DOHH2 (cell line): ENCODE measurements at regions not wholly inside any gene's neighbourhood (a gene's known extent, or its start where the extent isn't known, plus 50 kb on each side); places are given as distances from the start of the nearest gene placed in this dataset.

ENCODE experiments used
- H3F3A ChIP-seq: fragments of 200-600 bp; sonication (generic), shearing (Covaris generic); 2 replicates; pipeline ENCODE4 v1.6.0; 2016; ENCODE audit warnings: antibody characterized with exemption, mild to moderate bottlenecking; ENCODE audit not compliant: control insufficient read depth, insufficient read depth
- H3K27ac ChIP-seq: fragments of 200-600 bp; sonication (generic); 2 replicates; pipeline ENCODE4 v1.5.1; 2014; ENCODE audit warnings: low read depth, mild to moderate bottlenecking, low read length, moderate library complexity
- H3K27me3 ChIP-seq: fragments of 200-600 bp; sonication (generic); 2 replicates; pipeline ENCODE4 v1.6.1; 2014; ENCODE audit warnings: mild to moderate bottlenecking, low read length, mixed read lengths; ENCODE audit not compliant: control insufficient read depth
- H3K36me3 ChIP-seq: fragments of 200-600 bp; sonication (generic); 2 replicates; pipeline ENCODE4 v1.6.1; 2014; ENCODE audit warnings: mild to moderate bottlenecking, low read length, moderate library complexity, mixed read lengths; ENCODE audit not compliant: control insufficient read depth
- H3K4me1 ChIP-seq: fragments of 200-600 bp; sonication (generic); 2 replicates; pipeline ENCODE4 v1.6.1; 2014; ENCODE audit warnings: mild to moderate bottlenecking, low read length, mixed read lengths; ENCODE audit not compliant: control insufficient read depth
- H3K4me2 ChIP-seq: fragments of 200-600 bp; sonication (generic); 2 replicates; pipeline ENCODE4 v1.6.0; 2014; ENCODE audit warnings: mild to moderate bottlenecking, low read length, moderate library complexity
- H3K4me3 ChIP-seq: fragments of 200-600 bp; sonication (generic); 2 replicates; pipeline ENCODE4 v1.5.1; 2014; ENCODE audit warnings: mild to moderate bottlenecking, low read length, mixed read lengths
- H3K79me2 ChIP-seq: fragments of 200-600 bp; sonication (generic); 2 replicates; pipeline ENCODE4 v1.6.1; 2014; ENCODE audit warnings: mild to moderate bottlenecking, low read length, mixed read lengths; ENCODE audit not compliant: control insufficient read depth
- H3K9me2 ChIP-seq: fragments of 200-600 bp; sonication (generic); replicated peaks from 2 replicates; pipeline ENCODE4 v1.6.1; 2014; ENCODE audit warnings: mild to moderate bottlenecking, low read length, mixed read lengths; ENCODE audit not compliant: control insufficient read depth
- H3K9me3 ChIP-seq: fragments of 200-600 bp; sonication (generic); 2 replicates; pipeline ENCODE4 v1.6.1; 2014; ENCODE audit warnings: antibody characterized with exemption, low read length, mixed read lengths; ENCODE audit not compliant: control insufficient read depth, insufficient read depth
- H4K20me1 ChIP-seq: fragments of 200-600 bp; sonication (generic); 2 replicates; pipeline ENCODE4 v1.6.0; 2014; ENCODE audit warnings: low read depth, mild to moderate bottlenecking, antibody characterized with exemption, low read length, moderate library complexity; ENCODE audit not compliant: control insufficient read depth, insufficient read depth
- EZH2phosphoT487 ChIP-seq: fragments of 200-600 bp; sonication (generic); IDR thresholded peaks from 2 replicates; pipeline ENCODE4 v1.6.1; 2017; ENCODE audit warnings: borderline replicate concordance, mild to moderate bottlenecking, antibody characterized with exemption, low read length, moderate library complexity, mixed read lengths
- TF ChIP-seq, protein P1 (sequence below): fragments of 200-600 bp; sonication (generic); IDR thresholded peaks from one replicate; pipeline ENCODE4 v1.5.1; 2014; ENCODE audit warnings: antibody characterized with exemption, mild to moderate bottlenecking, low read depth, low read length; ENCODE audit not compliant: poor library complexity, severe bottlenecking

DNA sequence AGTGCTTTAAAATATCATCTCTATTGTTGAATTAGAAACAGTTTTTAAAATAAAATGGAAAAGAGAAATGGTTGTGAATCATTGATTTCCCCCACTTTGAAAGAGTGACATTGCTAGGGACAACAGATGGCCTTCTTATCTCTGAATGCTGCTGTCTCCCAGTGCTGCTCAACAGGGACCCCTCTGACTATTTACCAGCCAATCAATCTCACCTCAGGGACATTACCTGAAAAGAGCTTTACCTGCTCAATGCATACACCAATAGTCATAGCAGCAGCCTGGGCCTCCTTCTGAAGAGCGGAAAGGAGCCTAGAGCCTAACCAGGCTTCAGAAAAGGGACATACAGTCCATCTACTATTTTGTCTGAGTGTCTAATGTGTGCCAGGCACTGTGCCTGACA, 162.8 kb downstream of the CGGBP1 start:
- no peak for TF ChIP-seq EZH2phosphoT487
- TF ChIP-seq, protein P1, sequence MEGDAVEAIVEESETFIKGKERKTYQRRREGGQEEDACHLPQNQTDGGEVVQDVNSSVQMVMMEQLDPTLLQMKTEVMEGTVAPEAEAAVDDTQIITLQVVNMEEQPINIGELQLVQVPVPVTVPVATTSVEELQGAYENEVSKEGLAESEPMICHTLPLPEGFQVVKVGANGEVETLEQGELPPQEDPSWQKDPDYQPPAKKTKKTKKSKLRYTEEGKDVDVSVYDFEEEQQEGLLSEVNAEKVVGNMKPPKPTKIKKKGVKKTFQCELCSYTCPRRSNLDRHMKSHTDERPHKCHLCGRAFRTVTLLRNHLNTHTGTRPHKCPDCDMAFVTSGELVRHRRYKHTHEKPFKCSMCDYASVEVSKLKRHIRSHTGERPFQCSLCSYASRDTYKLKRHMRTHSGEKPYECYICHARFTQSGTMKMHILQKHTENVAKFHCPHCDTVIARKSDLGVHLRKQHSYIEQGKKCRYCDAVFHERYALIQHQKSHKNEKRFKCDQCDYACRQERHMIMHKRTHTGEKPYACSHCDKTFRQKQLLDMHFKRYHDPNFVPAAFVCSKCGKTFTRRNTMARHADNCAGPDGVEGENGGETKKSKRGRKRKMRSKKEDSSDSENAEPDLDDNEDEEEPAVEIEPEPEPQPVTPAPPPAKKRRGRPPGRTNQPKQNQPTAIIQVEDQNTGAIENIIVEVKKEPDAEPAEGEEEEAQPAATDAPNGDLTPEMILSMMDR: no peak
- no peaks in the 10 kb centered on the region for H3K9me3 ChIP-seq
- no peaks in the 10 kb centered on the region for H4K20me1 ChIP-seq
- no peak overlapping the region for H3K4me2 ChIP-seq
- H3K36me3 ChIP-seq: no peaks in the 10 kb centered on the region
- H3K9me2 ChIP-seq: no peaks in the 10 kb centered on the region
- H3K79me2 ChIP-seq: no peaks in the 10 kb centered on the region
- no peak overlapping the region for H3K4me3 ChIP-seq
- H3K4me1 ChIP-seq: no peaks in the 10 kb centered on the region
- H3K27ac ChIP-seq: no peak overlapping the region
- H3F3A ChIP-seq: no peaks in the 10 kb centered on the region
- H3K27me3 ChIP-seq: no peaks in the 10 kb centered on the region

DNA sequence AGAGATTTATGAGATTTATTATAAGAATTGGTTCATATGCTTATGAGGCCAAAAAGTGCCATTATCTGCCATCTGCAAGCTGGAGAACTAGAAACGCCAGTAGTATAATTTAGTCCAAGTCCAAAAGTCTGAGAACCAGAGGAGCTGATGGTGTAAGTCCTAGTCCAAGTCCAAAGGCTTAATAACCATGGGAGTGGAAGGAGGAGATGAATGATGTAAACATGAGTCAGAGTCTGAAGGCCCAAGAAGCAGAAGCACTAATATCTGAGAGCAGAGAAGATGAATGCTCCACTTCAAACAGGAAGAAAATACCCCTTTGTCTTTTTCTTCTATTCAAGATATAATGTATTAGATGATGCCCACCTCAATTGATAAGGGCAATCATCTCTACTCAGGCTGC, 185.7 kb downstream of the CGGBP1 start:
- Histone ChIP-seq H3K27me3 (no peaks in the 10 kb centered on the region), H3F3A (no peaks in the 10 kb centered on the region), H3K4me3 (no peak overlapping the region), H3K36me3 (no peaks in the 10 kb centered on the region), H4K20me1 (no peaks in the 10 kb centered on the region), H3K9me3 (no peaks in the 10 kb centered on the region), H3K27ac (no peak overlapping the region), H3K79me2 (no peaks in the 10 kb centered on the region), H3K9me2 (no peaks in the 10 kb centered on the region), H3K4me1 (no peaks in the 10 kb centered on the region), H3K4me2 (no peak overlapping the region)
- TF ChIP-seq, protein P1: no peak
- no peak for TF ChIP-seq EZH2phosphoT487

DNA sequence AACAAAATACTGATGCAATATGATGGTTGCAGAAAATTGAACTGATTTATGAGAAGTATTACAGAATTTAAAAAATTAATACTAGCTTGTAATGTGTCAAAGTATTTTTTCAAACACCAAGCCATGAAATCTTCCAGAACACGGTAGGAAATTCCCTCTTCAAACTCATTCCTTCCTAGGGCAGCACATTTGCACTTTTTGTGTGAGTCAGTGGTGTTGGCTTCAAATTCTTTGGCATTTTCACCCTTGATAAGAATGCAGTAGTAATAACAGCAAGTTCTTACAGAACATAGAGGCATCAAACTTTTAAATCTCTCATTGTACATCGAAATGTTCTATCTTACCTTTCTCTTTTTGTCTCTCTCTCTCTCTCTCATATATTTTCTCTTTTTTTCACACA, 191.8 kb downstream of the CGGBP1 start:
- TF ChIP-seq EZH2phosphoT487: no peak
- TF ChIP-seq, protein P1: no peak
- Histone ChIP-seq H3K27ac (no peak overlapping the region), H3K4me2 (no peak overlapping the region), H3K9me3 (no peaks in the 10 kb centered on the region), H3K36me3 (no peaks in the 10 kb centered on the region), H3K79me2 (no peaks in the 10 kb centered on the region), H4K20me1 (no peaks in the 10 kb centered on the region), H3K4me1 (no peaks in the 10 kb centered on the region), H3K4me3 (no peak overlapping the region), H3K9me2 (no peaks in the 10 kb centered on the region), H3F3A (no peaks in the 10 kb centered on the region), H3K27me3 (no peaks in the 10 kb centered on the region)

DNA sequence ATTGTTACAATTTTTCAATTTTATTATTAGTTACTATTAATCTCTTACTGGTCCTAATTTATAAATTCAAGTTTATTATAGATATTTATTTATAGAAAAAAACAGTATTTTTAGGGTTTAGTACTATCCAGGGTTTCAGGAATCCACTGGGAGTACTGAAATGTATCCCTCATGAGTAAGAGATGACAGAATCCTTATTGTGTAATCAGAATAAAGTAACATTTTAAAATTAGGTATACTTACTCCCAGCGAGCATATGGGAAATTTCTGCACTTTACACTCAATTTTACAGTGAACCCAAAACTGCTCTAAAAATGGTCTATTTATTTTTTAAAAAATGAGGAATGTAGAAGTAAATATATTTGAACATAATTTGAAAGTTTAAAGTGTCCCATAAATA, 202.7 kb downstream of the CGGBP1 start:
- Histone ChIP-seq H3K9me2 (no peaks in the 10 kb centered on the region), H3K27me3 (no peaks in the 10 kb centered on the region), H4K20me1 (no peaks in the 10 kb centered on the region), H3K4me1 (0 out of 2 replicates have a peak, but pooled peaks cover 3% of the 10 kb centered on the region), H3K27ac (no peak overlapping the region), H3K36me3 (no peaks in the 10 kb centered on the region), H3F3A (no peaks in the 10 kb centered on the region), H3K9me3 (no peaks in the 10 kb centered on the region), H3K4me2 (no peak overlapping the region), H3K4me3 (no peak overlapping the region), H3K79me2 (no peaks in the 10 kb centered on the region)
- TF ChIP-seq EZH2phosphoT487: no peak
- TF ChIP-seq, protein P1: no peak
